Skeletal muscle tissue (tissue), 3 donors: ENCODE measurements at regions not wholly inside any gene's neighbourhood (a gene's known extent, or its start where the extent isn't known, plus 50 kb on each side); places are given as distances from the start of the nearest gene placed in this dataset.

Source experiments
- H3K27ac ChIP-seq: one replicate; pipeline ENCODE4 v1.7.0; 2013; ENCODE audit warnings: mild to moderate bottlenecking, low read depth, low read length, inconsistent platforms
- H3K27me3 ChIP-seq, 3 donors: one replicate each; pipeline ENCODE4 v1.7.0; 2013; ENCODE audit warnings: low read length in 3 of 3; ENCODE audit not compliant: control insufficient read depth in 3 of 3, insufficient read depth in 3 of 3
- H3K36me3 ChIP-seq, 3 donors: one replicate each; pipeline ENCODE4 v1.7.0; 2013; ENCODE audit warnings: low read length in 3 of 3; ENCODE audit not compliant: control insufficient read depth in 3 of 3, insufficient read depth in 3 of 3
- H3K4me1 ChIP-seq, 3 donors: one replicate each; pipeline ENCODE4 v1.7.0; 2013; ENCODE audit warnings: low read length in 3 of 3, mild to moderate bottlenecking in 3 of 3; ENCODE audit not compliant: control insufficient read depth in 3 of 3, insufficient read depth in 3 of 3
- H3K4me3 ChIP-seq, 3 donors: one replicate each; pipeline ENCODE4 v1.7.0; 2013; ENCODE audit warnings: low read length in 3 of 3
- H3K9ac ChIP-seq, 3 donors: one replicate each; pipeline ENCODE4 v1.7.0; 2013; ENCODE audit warnings: low read length in 3 of 3, mild to moderate bottlenecking in 3 of 3, moderate library complexity in 2 of 3, low read depth in 1 of 3
- H3K9me3 ChIP-seq, 3 donors: one replicate each; pipeline ENCODE4 v1.7.0; 2013; ENCODE audit warnings: low read length in 3 of 3; ENCODE audit not compliant: control insufficient read depth in 3 of 3
- donor health status: Osteomylitis.

- H3K4me3 ChIP-seq: no peak overlapping the region
- no peaks in the 10 kb centered on the region for H3K36me3 ChIP-seq
- H3K9ac ChIP-seq: no peak overlapping the region
- no peaks in the 10 kb centered on the region for H3K9me3 ChIP-seq
- H3K27me3 ChIP-seq: no peaks in the 10 kb centered on the region
- H3K27ac ChIP-seq: no peak overlapping the region
- H3K4me1 ChIP-seq: peaks cover 0 to 9% (median 3%) of the 10 kb centered on the region in 3 donors
Observed at GRCh38 chr18:46207985-46208384, 103.8 kb downstream of the HAUS1 start.

DNA sequence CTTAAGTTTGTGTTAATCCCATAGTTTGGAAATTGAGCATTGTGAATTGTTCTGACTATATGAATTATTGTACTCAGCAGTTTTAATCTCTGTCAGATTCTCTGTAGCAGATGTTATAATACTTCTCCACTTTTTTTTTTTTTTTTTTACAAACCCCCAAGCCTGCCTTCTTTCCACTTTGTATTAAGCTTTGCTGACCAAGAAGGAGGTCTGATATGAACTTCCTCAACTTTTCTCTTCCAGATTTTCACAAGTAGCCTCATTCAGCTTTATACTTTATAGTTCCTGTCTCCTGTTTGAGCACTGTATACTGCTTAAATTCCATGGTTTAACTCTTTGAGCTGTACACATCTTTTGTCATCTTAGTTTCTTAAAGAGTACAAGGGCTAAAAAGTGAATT is 105.0 kb downstream of the HAUS1 start:
- H3K27me3 ChIP-seq: no peaks in the 10 kb centered on the region
- H3K4me1 ChIP-seq: peaks cover 0 to 11% (median 6%) of the 10 kb centered on the region in 3 donors
- no peaks in the 10 kb centered on the region for H3K36me3 ChIP-seq
- no peak overlapping the region for H3K4me3 ChIP-seq
- H3K9ac ChIP-seq: no peak overlapping the region
- no peaks in the 10 kb centered on the region for H3K9me3 ChIP-seq
- no peak overlapping the region for H3K27ac ChIP-seq

DNA sequence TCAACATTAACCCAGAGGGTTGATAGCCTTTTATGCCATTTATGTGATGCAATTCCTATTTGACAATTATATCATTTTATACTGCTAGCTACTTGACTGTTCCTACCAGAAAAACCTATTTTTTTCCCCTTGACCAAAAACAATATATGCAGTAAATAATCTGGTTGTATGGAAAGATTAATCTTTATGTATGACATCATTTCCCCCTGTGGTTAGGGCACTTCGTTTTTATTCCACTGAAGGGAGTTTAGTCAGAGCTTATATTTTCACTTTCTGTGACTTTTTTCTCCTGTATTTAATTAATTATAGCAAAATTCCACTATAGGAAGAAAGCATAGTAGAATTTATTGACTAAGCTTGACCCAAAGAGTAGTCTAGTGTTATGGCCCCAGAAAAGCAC is 107.6 kb downstream of the HAUS1 start:
- Histone ChIP-seq H3K4me3 (no peak overlapping the region), H3K27me3 (no peaks in the 10 kb centered on the region), H3K9ac (no peak overlapping the region), H3K9me3 (no peaks in the 10 kb centered on the region), H3K4me1 (peaks cover 0 to 12% (median 6%) of the 10 kb centered on the region in 3 donors), H3K27ac (no peak overlapping the region), H3K36me3 (peaks cover 0 to 10% (median 4%) of the 10 kb centered on the region in 3 donors)

DNA sequence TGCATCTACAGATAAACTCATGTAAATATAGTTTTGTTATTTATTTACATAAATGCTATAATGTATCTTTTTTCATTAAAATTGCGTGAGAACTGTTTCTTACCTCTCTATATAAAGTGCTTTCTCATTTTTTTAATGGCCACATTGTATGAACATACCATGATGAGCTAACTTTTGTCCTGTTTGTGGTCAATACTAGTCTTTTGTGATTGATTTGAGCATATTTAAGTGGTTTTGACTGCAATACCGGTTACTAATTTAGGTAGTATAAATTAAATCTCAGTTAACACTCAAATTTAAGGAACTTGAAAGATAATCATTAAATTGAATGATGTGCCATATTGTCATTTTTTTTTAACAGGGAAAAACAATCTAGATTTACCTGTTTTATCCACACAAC is 108.2 kb downstream of the HAUS1 start:
- no peak overlapping the region for H3K27ac ChIP-seq
- no peaks in the 10 kb centered on the region for H3K27me3 ChIP-seq
- no peak overlapping the region for H3K4me3 ChIP-seq
- H3K4me1 ChIP-seq: peaks cover 0 to 12% (median 6%) of the 10 kb centered on the region in 3 donors
- no peak overlapping the region for H3K9ac ChIP-seq
- no peaks in the 10 kb centered on the region for H3K9me3 ChIP-seq
- peaks cover 0 to 11% (median 4%) of the 10 kb centered on the region in 3 donors for H3K36me3 ChIP-seq

GRCh38 chr18:46213295-46213694 is 109.1 kb downstream of the HAUS1 start:
- Histone ChIP-seq H3K4me3 (no peak overlapping the region), H3K27me3 (no peaks in the 10 kb centered on the region), H3K27ac (no peak overlapping the region), H3K9me3 (no peaks in the 10 kb centered on the region), H3K9ac (no peak overlapping the region), H3K4me1 (peaks cover 0 to 12% (median 6%) of the 10 kb centered on the region in 3 donors), H3K36me3 (peaks cover 0 to 11% (median 4%) of the 10 kb centered on the region in 3 donors)

DNA sequence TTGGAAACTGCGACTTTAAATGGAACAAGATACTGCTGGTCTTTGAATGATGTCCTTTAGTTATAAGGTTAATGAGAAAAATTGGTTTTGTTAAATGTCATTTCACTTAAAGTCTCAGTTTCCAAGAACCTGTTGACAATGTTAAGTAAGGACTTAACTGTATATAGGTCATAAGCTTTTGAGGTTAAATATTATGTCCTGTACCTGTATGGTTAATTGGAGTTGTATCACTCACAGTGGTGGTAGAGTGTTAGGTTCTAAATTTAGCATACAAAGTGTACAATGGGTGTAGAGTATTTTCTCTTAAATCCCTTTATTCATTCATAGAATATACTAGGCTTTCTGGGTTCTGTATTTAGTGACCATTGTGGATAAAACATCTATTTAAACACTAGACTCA is 110.2 kb downstream of the HAUS1 start:
- Histone ChIP-seq H3K4me3 (no peak overlapping the region), H3K27me3 (no peaks in the 10 kb centered on the region), H3K27ac (no peak overlapping the region), H3K9ac (no peak overlapping the region), H3K36me3 (peaks cover 0 to 13% (median 4%) of the 10 kb centered on the region in 3 donors), H3K4me1 (peaks cover 0 to 9% (median 3%) of the 10 kb centered on the region in 3 donors), H3K9me3 (no peaks in the 10 kb centered on the region)

GRCh38 chr18:46215902-46216723 is 111.9 kb downstream of the HAUS1 start:
- Histone ChIP-seq H3K36me3 (peaks cover 0 to 15% (median 4%) of the 10 kb centered on the region in 3 donors), H3K27ac (no peak overlapping the region), H3K4me3 (peak overlapping the region in 1 of 3 donors; percentile 22), H3K9ac (no peak overlapping the region), H3K9me3 (no peaks in the 10 kb centered on the region), H3K27me3 (no peaks in the 10 kb centered on the region), H3K4me1 (peaks cover 3 to 8% (median 3%) of the 10 kb centered on the region in 3 donors)

- Histone ChIP-seq H3K27me3 (no peaks in the 10 kb centered on the region), H3K4me3 (no peak overlapping the region), H3K27ac (no peak overlapping the region), H3K36me3 (peaks cover 0 to 15% (median 4%) of the 10 kb centered on the region in 3 donors), H3K4me1 (peaks cover 3 to 11% (median 3%) of the 10 kb centered on the region in 3 donors), H3K9ac (no peak overlapping the region), H3K9me3 (no peaks in the 10 kb centered on the region)
Observed at GRCh38 chr18:46220116-46220515, 115.9 kb downstream of the HAUS1 start.

GRCh38 chr18:46222093-46222492 is 117.9 kb downstream of the HAUS1 start:
- no peaks in the 10 kb centered on the region for H3K27me3 ChIP-seq
- peaks cover 0 to 4% (median 0%) of the 10 kb centered on the region in 3 donors for H3K36me3 ChIP-seq
- H3K9me3 ChIP-seq: no peaks in the 10 kb centered on the region
- H3K4me3 ChIP-seq: no peak overlapping the region
- H3K9ac ChIP-seq: no peak overlapping the region
- H3K4me1 ChIP-seq: peaks cover 3 to 11% (median 3%) of the 10 kb centered on the region in 3 donors
- H3K27ac ChIP-seq: no peak overlapping the region

DNA sequence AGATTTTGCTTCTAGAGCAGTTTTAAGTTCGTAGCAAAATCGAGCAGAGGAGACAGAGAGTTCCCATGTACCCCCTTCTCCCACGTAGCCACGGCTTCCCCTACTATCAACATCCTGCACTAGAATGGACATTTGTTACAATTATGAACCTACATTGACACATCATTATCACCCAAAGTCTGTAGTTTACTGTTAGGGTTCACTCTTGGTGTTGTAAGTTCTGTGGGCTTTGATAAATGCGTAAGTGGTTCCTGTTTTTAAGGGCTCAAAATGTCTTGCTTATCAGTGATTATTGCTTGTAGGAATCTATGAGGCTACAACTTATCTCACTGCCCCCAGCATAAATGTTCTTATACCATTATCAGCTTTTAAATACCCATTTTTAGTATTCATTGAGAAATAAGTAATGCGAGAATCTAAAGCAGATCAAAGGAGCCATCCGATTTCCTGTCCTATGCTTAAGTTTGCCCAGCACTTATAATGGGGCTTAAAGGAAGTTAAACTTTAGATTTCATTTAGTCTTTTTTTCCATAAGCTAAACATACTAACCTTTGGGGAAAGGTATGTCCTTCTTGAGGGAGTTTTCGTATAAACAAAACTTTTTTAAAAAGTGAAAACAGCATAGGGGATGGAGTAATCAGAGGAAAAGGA is 118.7 kb downstream of the HAUS1 start:
- H3K27me3 ChIP-seq: no peaks in the 10 kb centered on the region
- H3K9ac ChIP-seq: no peak overlapping the region
- H3K27ac ChIP-seq: no peak overlapping the region
- peaks cover 3 to 11% (median 3%) of the 10 kb centered on the region in 3 donors for H3K4me1 ChIP-seq
- H3K4me3 ChIP-seq: no peak overlapping the region
- H3K36me3 ChIP-seq: peaks cover 0 to 4% (median 0%) of the 10 kb centered on the region in 3 donors
- H3K9me3 ChIP-seq: no peaks in the 10 kb centered on the region
